ENCODE measurements at regions not wholly inside any gene's neighbourhood (a gene's known extent, or its start where the extent isn't known, plus 50 kb on each side); places are given as distances from the start of the nearest gene placed in this dataset.
"Not testable (repeated sequence)": the region's sequence is repeated elsewhere in the genome, so short reads cannot be mapped to it uniquely, and the experiment has no call there.

GRCh38 chr9:78383130-78383529 lies 86.2 kb downstream of the PSAT1 start:
- no peak for DNase-seq

- no peak for DNase-seq
These were observed 89.4 kb downstream of the PSAT1 start for GRCh38 chr9:78386348-78386747.

- DNase-seq = no peak
These were observed 89.8 kb downstream of the PSAT1 start for GRCh38 chr9:78386773-78387172.

GRCh38 chr9:78393340-78393739 lies 96.4 kb downstream of the PSAT1 start:
- DNase-seq = no peak

- no peak for DNase-seq
These were observed 97.0 kb downstream of the PSAT1 start for GRCh38 chr9:78393932-78394331.

GRCh38 chr9:78396087-78396486 lies 99.2 kb downstream of the PSAT1 start:
- DNase-seq = no peak

GRCh38 chr9:78397045-78397444 lies 100.1 kb downstream of the PSAT1 start:
- DNase-seq = no peak

- DNase-seq = no peak
These were observed 100.5 kb downstream of the PSAT1 start for GRCh38 chr9:78397454-78397853.

GRCh38 chr9:78399153-78399552 lies 102.2 kb downstream of the PSAT1 start:
- no peak for DNase-seq

GRCh38 chr9:78400496-78400895 lies 103.6 kb downstream of the PSAT1 start:
- no peak for DNase-seq

- DNase-seq = no peak
These were observed 108.5 kb downstream of the PSAT1 start for GRCh38 chr9:78405461-78405860.

GRCh38 chr9:78406146-78406545 lies 109.2 kb downstream of the PSAT1 start:
- no peak for DNase-seq

- no peak for DNase-seq
These were observed 110.0 kb downstream of the PSAT1 start for GRCh38 chr9:78406933-78407332.

- DNase-seq = no peak
These were observed 110.8 kb downstream of the PSAT1 start for GRCh38 chr9:78407636-78408312.

- DNase-seq = no peak
These were observed 111.5 kb downstream of the PSAT1 start for GRCh38 chr9:78408388-78408787.

- DNase-seq = not testable (repeated sequence)
These were observed 113.1 kb downstream of the PSAT1 start for GRCh38 chr9:78409928-78410510.

GRCh38 chr9:78422309-78422708 lies 125.4 kb downstream of the PSAT1 start:
- no peak for DNase-seq

- DNase-seq = no peak
These were observed 127.4 kb downstream of the PSAT1 start for GRCh38 chr9:78424299-78424698.

GRCh38 chr9:78428640-78429039 lies 131.7 kb downstream of the PSAT1 start:
- DNase-seq = no peak

- no peak for DNase-seq
These were observed 133.5 kb downstream of the PSAT1 start for GRCh38 chr9:78430387-78430786.

- DNase-seq = not testable (repeated sequence)
These were observed 134.1 kb downstream of the PSAT1 start for GRCh38 chr9:78431039-78431438.

GRCh38 chr9:78436873-78437272 lies 139.9 kb downstream of the PSAT1 start:
- DNase-seq = no peak

GRCh38 chr9:78437296-78437695 lies 140.4 kb downstream of the PSAT1 start:
- DNase-seq = no peak

- no peak for DNase-seq
These were observed 140.9 kb downstream of the PSAT1 start for GRCh38 chr9:78437806-78438205.

GRCh38 chr9:78438211-78438610 lies 141.3 kb downstream of the PSAT1 start:
- no peak for DNase-seq

All from activated CD4-positive, alpha-beta T cell treated with anti-CD3 and anti-CD28 coated beads, Interleukin-2, amount 50 U/mL, for 1 hour (primary cell).